B cell (primary cell): ENCODE measurements at regions not wholly inside any gene's neighbourhood (a gene's known extent, or its start where the extent isn't known, plus 50 kb on each side); places are given as distances from the start of the nearest gene placed in this dataset.
"Not testable (repeated sequence)": the region's sequence is repeated elsewhere in the genome, so short reads cannot be mapped to it uniquely, and the experiment has no call there.

Experiments used
- CTCF ChIP-seq: fragments of 200-600 bp; IDR thresholded peaks from one replicate; pipeline ENCODE4 v1.8.0; 2022; ENCODE audit warnings: antibody characterized with exemption, mild to moderate bottlenecking
- EZH2 ChIP-seq: IDR thresholded peaks from 2 replicates; pipeline ENCODE4 v1.6.1; 2012; ENCODE audit warnings: borderline replicate concordance, low read depth, mild to moderate bottlenecking, moderate library complexity, low read length; ENCODE audit not compliant: insufficient read depth, poor library complexity, severe bottlenecking

GRCh38 chr7:152914845-152915102, 155.2 kb downstream of the ACTR3B start:
- TF ChIP-seq CTCF, EZH2: not testable (repeated sequence)
